HG02943 (cell line): ENCODE measurements at regions not wholly inside any gene's neighbourhood (a gene's known extent, or its start where the extent isn't known, plus 50 kb on each side); places are given as distances from the start of the nearest gene placed in this dataset.
A peak's percentile ranks its signal among the peaks of the same experiment; 100 is the strongest.

ENCODE experiments used
- ATAC-seq: cut with Tn5 transposase; IDR thresholded peaks from one replicate; pipeline ENCODE4 v1.9.1; 2021; ENCODE audit warnings: mild to moderate bottlenecking, low read depth, moderate library complexity; ENCODE audit not compliant: unreplicated experiment

DNA sequence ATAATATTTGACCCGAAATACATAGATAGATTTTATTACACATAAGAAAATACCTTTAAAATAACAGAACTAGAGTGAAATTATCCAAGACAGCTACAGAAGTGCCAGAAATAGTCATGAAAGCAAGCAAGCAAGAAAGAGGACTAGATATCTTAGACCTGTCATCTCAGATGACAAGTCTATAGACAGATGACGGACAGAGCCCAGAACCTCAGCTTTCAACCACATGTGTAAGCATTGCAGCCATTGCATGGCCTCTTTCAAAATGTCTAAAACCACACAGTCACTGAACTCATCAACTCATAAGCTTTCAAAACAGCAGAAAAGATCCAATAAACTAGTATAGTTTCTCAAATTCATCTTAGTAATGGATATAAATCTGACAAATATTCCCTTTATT lies 59.8 kb upstream of the FHIT start:
- no peak for ATAC-seq

GRCh38 chr3:61315871-61316270 lies 64.6 kb upstream of the FHIT start:
- ATAC-seq: no peak

- no peak for ATAC-seq
Observed at GRCh38 chr3:61323094-61323493, 71.8 kb upstream of the FHIT start.

DNA sequence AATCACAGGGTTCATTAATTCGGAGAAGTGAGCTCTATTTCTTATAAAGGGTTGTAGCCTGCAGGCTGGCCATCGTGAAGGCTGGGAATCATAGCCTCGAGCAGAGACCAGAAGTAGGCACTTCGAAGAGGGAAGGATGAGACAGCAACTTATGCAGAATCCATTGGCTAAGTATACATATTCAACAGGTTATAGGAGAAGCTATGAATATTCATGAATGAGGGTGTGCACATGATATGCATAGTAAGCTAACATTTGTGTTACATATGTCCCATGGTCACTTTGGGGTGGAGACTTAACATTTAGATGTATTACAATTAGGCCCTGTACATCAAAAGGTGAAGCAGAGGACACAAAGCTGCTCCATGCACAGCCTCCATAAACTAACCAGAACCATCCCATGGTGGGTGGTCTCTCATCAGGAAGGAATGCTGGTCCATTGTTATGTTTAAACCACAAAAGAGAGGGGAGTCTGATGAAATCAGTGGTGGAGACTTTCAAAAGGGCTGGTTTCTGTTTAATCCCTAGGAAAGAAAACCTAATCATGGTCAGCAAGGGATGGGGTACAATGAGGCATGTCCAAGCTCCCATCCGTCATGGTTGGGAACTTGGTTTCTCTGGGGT lies 80.8 kb upstream of the FHIT start:
- no peak for ATAC-seq

GRCh38 chr3:61333192-61333961 lies 82.1 kb upstream of the FHIT start:
- ATAC-seq: no peak

DNA sequence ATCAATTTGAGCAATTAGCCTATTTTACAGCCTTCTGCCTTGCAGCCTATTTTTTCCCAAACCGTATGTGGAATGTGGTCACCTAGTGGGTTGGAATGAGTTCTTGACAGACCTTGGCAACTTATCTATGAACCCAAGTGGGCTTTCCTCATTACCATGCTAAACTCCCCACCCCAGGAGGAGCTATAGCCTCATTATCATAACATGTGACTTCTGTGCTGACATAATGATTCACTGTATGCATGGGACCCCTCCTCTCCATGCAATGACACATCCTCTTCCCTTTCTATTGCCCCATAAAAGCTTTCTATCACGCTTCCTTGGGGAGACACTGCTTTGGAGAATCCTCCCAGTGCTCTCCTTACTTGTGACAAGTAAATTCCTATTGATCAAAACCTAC lies 83.5 kb upstream of the FHIT start:
- no peak for ATAC-seq

- no peak for ATAC-seq
Observed at GRCh38 chr3:61340931-61341461, 89.7 kb upstream of the FHIT start.

GRCh38 chr3:61343543-61343942 lies 92.3 kb upstream of the FHIT start:
- ATAC-seq: no peak

- ATAC-seq: no peak
Observed at GRCh38 chr3:61345020-61345419, 93.8 kb upstream of the FHIT start.

DNA sequence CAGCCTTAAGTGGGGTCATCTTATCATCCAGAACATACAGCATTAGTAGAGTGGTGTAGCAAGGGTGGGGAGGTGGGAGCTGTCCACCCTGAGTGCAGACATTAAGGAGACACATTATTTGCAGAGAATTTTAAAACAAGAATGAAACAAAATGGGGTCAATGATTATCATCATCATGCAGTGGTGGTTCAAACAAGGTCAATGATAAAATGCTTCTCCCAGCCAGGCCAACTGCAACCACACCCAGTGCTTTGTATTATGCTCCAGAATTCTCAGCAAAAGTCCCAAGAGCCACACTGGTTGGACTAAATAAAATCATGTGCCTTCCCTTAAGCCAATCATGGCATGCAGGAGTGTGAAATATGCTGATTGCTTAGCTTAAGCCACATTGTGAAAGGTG lies 96.7 kb upstream of the FHIT start:
- ATAC-seq: no peak

- no peak for ATAC-seq
Observed at GRCh38 chr3:61349717-61350116, 98.5 kb upstream of the FHIT start.

- ATAC-seq: no peak
Observed at GRCh38 chr3:61350782-61351309, 99.6 kb upstream of the FHIT start.

DNA sequence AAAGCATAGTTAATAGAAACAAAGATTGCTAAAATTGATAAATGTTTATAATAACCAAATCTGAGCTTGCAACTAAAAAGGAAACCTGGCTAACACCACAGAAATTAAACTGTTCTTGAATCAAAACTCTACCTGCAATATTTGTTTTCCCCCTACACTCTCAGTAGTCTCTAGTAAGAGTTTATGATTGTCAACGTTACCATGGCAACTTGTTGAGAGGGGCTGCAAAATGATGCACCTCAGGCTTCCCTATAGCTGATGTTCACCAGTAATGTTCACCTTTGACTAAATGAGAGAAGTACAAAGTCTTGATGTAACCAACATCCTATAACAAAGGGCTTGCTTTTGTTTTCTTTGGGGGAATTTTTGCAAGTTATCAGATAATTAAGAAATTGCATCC lies 101.1 kb upstream of the FHIT start:
- no peak for ATAC-seq

GRCh38 chr3:61353382-61353781 lies 102.1 kb upstream of the FHIT start:
- no peak for ATAC-seq

DNA sequence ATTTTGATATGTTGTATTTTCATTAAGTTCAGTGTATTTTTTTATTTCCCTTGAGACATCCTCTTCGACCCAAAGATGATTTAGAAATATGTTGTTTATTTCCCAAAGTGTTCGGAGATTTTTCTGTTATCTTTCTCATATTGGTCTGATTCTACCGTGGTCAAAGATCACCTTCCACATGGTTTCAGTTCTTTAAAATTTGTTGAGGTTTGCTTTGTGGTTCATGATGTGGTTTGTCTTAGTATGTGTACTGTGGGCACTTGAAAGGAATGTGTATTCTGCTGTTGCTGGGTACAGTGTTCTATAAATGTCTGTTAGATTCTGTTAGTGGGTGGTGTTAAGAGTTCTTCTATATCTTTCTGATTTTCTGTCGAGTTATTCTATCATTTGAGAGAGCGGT lies 103.4 kb upstream of the FHIT start:
- ATAC-seq: no peak

GRCh38 chr3:61356685-61357084 lies 105.4 kb upstream of the FHIT start:
- no peak for ATAC-seq

DNA sequence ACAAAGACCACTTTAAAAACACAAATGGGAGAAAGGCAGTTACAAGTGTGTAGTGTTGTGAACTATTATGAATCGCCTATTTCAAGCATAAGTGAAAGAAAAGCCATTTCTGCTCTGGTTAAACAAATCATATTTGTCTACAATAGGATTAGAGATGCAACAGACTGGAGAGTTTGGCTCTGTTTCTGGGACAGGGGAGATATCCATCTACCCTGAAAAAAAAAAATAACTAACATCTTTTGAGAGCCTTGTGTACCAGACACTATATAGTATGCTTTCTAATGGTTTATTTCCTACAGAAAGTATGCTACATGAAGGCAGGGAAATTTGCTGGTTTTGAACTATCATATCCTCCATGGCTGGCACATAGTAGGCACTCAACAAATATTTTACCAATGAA lies 106.7 kb upstream of the FHIT start:
- no peak for ATAC-seq

DNA sequence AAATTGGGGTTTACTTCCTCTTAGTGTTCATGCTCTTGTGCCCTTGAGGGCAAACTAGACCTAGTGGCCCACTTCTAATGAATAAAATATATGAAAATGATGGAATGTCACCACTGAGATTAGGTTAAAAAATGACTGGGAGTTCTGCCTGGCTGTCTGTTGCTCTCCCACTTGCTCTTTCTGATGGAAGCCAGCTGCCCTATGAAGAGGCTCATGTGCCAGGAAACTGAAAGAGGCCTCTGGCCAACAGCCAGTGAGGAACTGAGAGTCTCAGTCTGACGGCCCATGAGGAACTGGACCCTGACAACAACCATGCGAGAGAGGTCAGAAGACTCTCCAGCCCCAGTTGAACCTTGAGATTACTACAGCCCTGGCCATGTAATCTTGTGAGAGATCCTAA lies 107.1 kb upstream of the FHIT start:
- ATAC-seq: peak; percentile 100

DNA sequence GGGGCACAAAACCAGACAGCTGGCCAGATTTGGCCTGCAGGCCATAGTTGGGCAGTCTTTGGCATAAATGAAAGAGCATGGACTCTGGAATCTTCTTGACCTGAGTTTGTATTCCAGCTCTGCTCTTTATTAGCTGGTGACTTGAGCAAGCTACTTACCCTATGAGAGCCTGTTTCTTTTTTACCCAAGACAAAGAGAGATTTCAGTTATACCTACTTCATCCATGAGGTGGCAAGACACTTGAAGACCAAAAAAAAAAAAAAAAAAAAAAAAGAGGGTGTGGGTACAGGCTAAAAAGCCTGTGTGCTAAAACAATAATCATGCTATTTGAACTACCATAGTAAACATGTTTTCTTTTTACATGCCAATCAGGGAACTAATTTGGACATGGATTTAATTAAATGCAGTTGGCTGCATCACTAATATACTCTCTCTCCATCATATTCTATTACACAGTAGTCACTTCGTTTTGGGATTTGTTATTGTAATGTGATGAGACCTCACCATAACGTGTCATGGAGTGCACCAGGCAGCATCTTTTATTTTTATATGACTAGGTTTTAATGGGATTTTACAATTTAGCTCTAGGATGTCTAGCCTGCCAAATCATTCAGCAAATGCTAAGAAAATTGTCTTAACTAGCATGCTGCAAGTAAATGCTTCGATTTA lies 109.2 kb upstream of the FHIT start:
- ATAC-seq: no peak

DNA sequence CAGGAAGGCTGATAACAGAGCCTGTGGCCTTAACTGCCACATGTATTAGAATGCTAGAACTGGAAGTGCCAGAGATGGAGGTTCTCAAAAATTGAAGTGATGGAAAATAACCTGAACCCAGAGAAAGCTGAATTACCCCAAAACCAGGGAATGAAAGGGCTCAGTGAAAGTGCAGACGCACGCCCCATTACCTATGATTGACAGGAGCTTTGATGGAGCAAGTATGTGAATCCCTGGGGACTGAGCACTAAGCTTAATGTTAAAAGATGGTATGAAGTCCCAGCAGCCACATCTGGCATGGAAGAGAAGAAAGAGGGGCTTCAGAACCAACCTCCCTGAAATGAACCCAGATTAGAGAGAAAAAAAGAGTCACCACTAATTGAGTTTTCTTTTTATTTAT lies 118.4 kb upstream of the FHIT start:
- no peak for ATAC-seq

DNA sequence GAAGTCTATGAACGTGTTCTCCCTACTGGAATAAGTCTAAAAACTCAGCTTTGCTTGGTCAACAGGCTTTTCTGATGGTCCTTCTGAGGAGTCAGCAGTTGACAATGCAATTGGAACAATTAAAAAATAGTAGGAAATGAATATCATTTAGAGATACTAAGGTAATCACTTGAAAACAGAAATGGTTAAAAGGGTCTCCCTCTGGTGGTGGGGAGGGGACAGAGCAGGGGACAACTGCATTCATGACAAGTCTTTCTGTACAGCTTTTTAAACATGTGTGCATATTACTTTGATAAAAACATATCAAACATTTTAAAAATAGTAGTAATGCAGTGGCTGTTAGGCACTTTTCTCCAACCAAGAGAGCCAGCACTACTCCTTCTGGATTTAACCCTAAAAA lies 119.9 kb upstream of the FHIT start:
- no peak for ATAC-seq
